ENCODE measurements at regions not wholly inside any gene's neighbourhood (a gene's known extent, or its start where the extent isn't known, plus 50 kb on each side); places are given as distances from the start of the nearest gene placed in this dataset.

- 94% methylated on average over 3 of the region's 3 CpGs for WGBS
- H3K4me3 ChIP-seq (ENCODE audit: low read length in 2 of 2): no peak overlapping the region
These were observed 389.0 kb upstream of the ALCAM start for GRCh38 chr3:104977719-104978118.

GRCh38 chr3:104982130-104982529 lies 384.6 kb upstream of the ALCAM start:
- 99% methylated on average over 1 of the region's 1 CpG for WGBS
- no peaks in the 10 kb centered on the region for H3K27me3 ChIP-seq (ENCODE audit: control insufficient read depth in 2 of 2, insufficient read depth in 1 of 2, low read length in 1 of 2)

More at GRCh38 chr3:104977719-104978118, 389.0 kb upstream of the ALCAM start:
- no peaks in the 10 kb centered on the region for H3K4me1 ChIP-seq (ENCODE audit: control insufficient read depth in 2 of 2, insufficient read depth in 2 of 2, low read length in 2 of 2)
- no peaks in the 10 kb centered on the region for H3K9me3 ChIP-seq (ENCODE audit: control insufficient read depth in 2 of 2, insufficient read depth in 1 of 2, low read length in 1 of 2)
- no peaks in the 10 kb centered on the region for H3K27me3 ChIP-seq (ENCODE audit: control insufficient read depth in 2 of 2, insufficient read depth in 1 of 2, low read length in 1 of 2)
- H3K27ac ChIP-seq (ENCODE audit: low read depth in 1 of 2, low read length in 1 of 2): no peak overlapping the region
- no peak for DNase-seq (ENCODE audit: low read depth in 6 of 9, low spot score in 9 of 9)
- no peaks in the 10 kb centered on the region for H3K36me3 ChIP-seq (ENCODE audit: control insufficient read depth in 2 of 2, insufficient read depth in 2 of 2, low read length in 1 of 2)

GRCh38 chr3:104987859-104988258 lies 378.9 kb upstream of the ALCAM start:
- 90% methylated on average over 2 of the region's 2 CpGs for WGBS
- Histone ChIP-seq H3K36me3 (ENCODE audit: control insufficient read depth in 2 of 2, insufficient read depth in 2 of 2, low read length in 1 of 2) (no peaks in the 10 kb centered on the region), H3K27me3 (ENCODE audit: control insufficient read depth in 2 of 2, insufficient read depth in 1 of 2, low read length in 1 of 2) (no peaks in the 10 kb centered on the region), H3K27ac (ENCODE audit: low read depth in 1 of 2, low read length in 1 of 2) (no peak overlapping the region), H3K4me1 (ENCODE audit: control insufficient read depth in 2 of 2, insufficient read depth in 2 of 2, low read length in 2 of 2) (no peaks in the 10 kb centered on the region), H3K4me3 (ENCODE audit: low read length in 2 of 2) (no peak overlapping the region), H3K9me3 (ENCODE audit: control insufficient read depth in 2 of 2, insufficient read depth in 1 of 2, low read length in 1 of 2) (no peaks in the 10 kb centered on the region)
- no peak for DNase-seq (ENCODE audit: low read depth in 6 of 9, low spot score in 9 of 9)

More at GRCh38 chr3:104982130-104982529, 384.6 kb upstream of the ALCAM start:
- Histone ChIP-seq H3K36me3 (ENCODE audit: control insufficient read depth in 2 of 2, insufficient read depth in 2 of 2, low read length in 1 of 2) (no peaks in the 10 kb centered on the region), H3K27ac (ENCODE audit: low read depth in 1 of 2, low read length in 1 of 2) (no peak overlapping the region), H3K9me3 (ENCODE audit: control insufficient read depth in 2 of 2, insufficient read depth in 1 of 2, low read length in 1 of 2) (no peaks in the 10 kb centered on the region), H3K4me1 (ENCODE audit: control insufficient read depth in 2 of 2, insufficient read depth in 2 of 2, low read length in 2 of 2) (no peaks in the 10 kb centered on the region), H3K4me3 (ENCODE audit: low read length in 2 of 2) (no peak overlapping the region)
- DNase-seq (ENCODE audit: low read depth in 6 of 9, low spot score in 9 of 9): no peak

DNA sequence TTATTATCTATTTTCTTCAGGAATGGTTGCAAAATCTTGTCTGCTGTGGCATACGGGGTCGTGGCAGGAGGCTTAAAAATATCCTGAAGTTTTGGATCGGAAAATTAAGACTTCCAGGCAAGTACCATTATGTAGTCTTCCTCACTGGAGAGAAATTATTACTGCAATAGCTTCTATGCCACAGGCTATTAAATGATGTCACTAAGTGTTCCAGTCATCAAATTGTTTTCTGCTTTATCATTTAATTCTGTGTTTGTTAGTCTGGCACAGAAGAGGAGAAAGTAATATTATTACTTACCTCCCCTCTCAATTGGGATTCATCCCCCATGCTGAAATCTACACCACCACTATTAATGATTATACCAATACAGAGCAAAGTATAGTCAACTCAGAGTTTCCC lies 378.2 kb upstream of the ALCAM start:
- Histone ChIP-seq H3K27me3 (ENCODE audit: control insufficient read depth in 2 of 2, insufficient read depth in 1 of 2, low read length in 1 of 2) (no peaks in the 10 kb centered on the region), H3K36me3 (ENCODE audit: control insufficient read depth in 2 of 2, insufficient read depth in 2 of 2, low read length in 1 of 2) (no peaks in the 10 kb centered on the region), H3K27ac (ENCODE audit: low read depth in 1 of 2, low read length in 1 of 2) (no peak overlapping the region), H3K4me3 (ENCODE audit: low read length in 2 of 2) (no peak overlapping the region), H3K9me3 (ENCODE audit: control insufficient read depth in 2 of 2, insufficient read depth in 1 of 2, low read length in 1 of 2) (no peaks in the 10 kb centered on the region), H3K4me1 (ENCODE audit: control insufficient read depth in 2 of 2, insufficient read depth in 2 of 2, low read length in 2 of 2) (no peaks in the 10 kb centered on the region)
- no peak for DNase-seq (ENCODE audit: low read depth in 6 of 9, low spot score in 9 of 9)
- 95% methylated on average over 3 of the region's 3 CpGs for WGBS

DNA sequence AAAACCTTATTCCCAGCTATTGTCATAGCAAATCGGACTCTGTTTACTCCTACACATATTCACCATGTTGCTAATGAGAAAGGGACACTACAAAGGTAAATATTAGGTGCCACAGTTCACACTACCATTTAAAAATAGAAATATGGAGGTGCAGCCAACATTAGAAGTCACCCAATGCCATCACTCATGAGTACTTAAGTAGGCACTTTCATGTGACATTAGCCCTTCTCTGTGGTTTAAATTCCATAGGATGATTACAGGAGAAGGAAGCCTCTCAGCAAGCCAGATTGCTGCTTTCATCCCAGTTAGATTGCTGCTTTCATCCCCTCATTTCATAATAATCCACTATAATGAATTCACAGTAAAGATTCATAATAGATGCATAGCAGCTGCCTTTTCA lies 376.8 kb upstream of the ALCAM start:
- Histone ChIP-seq H3K4me1 (ENCODE audit: control insufficient read depth in 2 of 2, insufficient read depth in 2 of 2, low read length in 2 of 2) (no peaks in the 10 kb centered on the region), H3K9me3 (ENCODE audit: control insufficient read depth in 2 of 2, insufficient read depth in 1 of 2, low read length in 1 of 2) (no peaks in the 10 kb centered on the region), H3K27me3 (ENCODE audit: control insufficient read depth in 2 of 2, insufficient read depth in 1 of 2, low read length in 1 of 2) (no peaks in the 10 kb centered on the region), H3K27ac (ENCODE audit: low read depth in 1 of 2, low read length in 1 of 2) (no peak overlapping the region), H3K36me3 (ENCODE audit: control insufficient read depth in 2 of 2, insufficient read depth in 2 of 2, low read length in 1 of 2) (no peaks in the 10 kb centered on the region), H3K4me3 (ENCODE audit: low read length in 2 of 2) (no peak overlapping the region)
- no peak for DNase-seq (ENCODE audit: low read depth in 6 of 9, low spot score in 9 of 9)
- WGBS: 91% methylated on average over 1 of the region's 1 CpG

- WGBS: 84% methylated on average over 2 of the region's 2 CpGs
- H3K9me3 ChIP-seq (ENCODE audit: control insufficient read depth in 2 of 2, insufficient read depth in 1 of 2, low read length in 1 of 2): no peaks in the 10 kb centered on the region
- no peak overlapping the region for H3K27ac ChIP-seq (ENCODE audit: low read depth in 1 of 2, low read length in 1 of 2)
- H3K36me3 ChIP-seq (ENCODE audit: control insufficient read depth in 2 of 2, insufficient read depth in 2 of 2, low read length in 1 of 2): no peaks in the 10 kb centered on the region
- H3K4me3 ChIP-seq (ENCODE audit: low read length in 2 of 2): no peak overlapping the region
- no peaks in the 10 kb centered on the region for H3K4me1 ChIP-seq (ENCODE audit: control insufficient read depth in 2 of 2, insufficient read depth in 2 of 2, low read length in 2 of 2)
- no peak for DNase-seq (ENCODE audit: low read depth in 6 of 9, low spot score in 9 of 9)
- no peaks in the 10 kb centered on the region for H3K27me3 ChIP-seq (ENCODE audit: control insufficient read depth in 2 of 2, insufficient read depth in 1 of 2, low read length in 1 of 2)
These were observed 376.0 kb upstream of the ALCAM start for GRCh38 chr3:104990758-104991157.

- H3K4me3 ChIP-seq (ENCODE audit: low read length in 2 of 2): no peak overlapping the region
- H3K9me3 ChIP-seq (ENCODE audit: control insufficient read depth in 2 of 2, insufficient read depth in 1 of 2, low read length in 1 of 2): peaks cover 0 to 13% of the 10 kb centered on the region in 2 donors
- DNase-seq (ENCODE audit: low read depth in 6 of 9, low spot score in 9 of 9): no peak
- no peaks in the 10 kb centered on the region for H3K27me3 ChIP-seq (ENCODE audit: control insufficient read depth in 2 of 2, insufficient read depth in 1 of 2, low read length in 1 of 2)
- H3K36me3 ChIP-seq (ENCODE audit: control insufficient read depth in 2 of 2, insufficient read depth in 2 of 2, low read length in 1 of 2): no peaks in the 10 kb centered on the region
- H3K27ac ChIP-seq (ENCODE audit: low read depth in 1 of 2, low read length in 1 of 2): no peak overlapping the region
- no peaks in the 10 kb centered on the region for H3K4me1 ChIP-seq (ENCODE audit: control insufficient read depth in 2 of 2, insufficient read depth in 2 of 2, low read length in 2 of 2)
- WGBS: 93% methylated on average over 3 of the region's 3 CpGs
These were observed 374.0 kb upstream of the ALCAM start for GRCh38 chr3:104992676-104993075.

GRCh38 chr3:105006164-105006563 lies 360.5 kb upstream of the ALCAM start:
- H3K27me3 ChIP-seq (ENCODE audit: control insufficient read depth in 2 of 2, insufficient read depth in 1 of 2, low read length in 1 of 2): no peaks in the 10 kb centered on the region
- H3K4me1 ChIP-seq (ENCODE audit: control insufficient read depth in 2 of 2, insufficient read depth in 2 of 2, low read length in 2 of 2): no peaks in the 10 kb centered on the region
- H3K36me3 ChIP-seq (ENCODE audit: control insufficient read depth in 2 of 2, insufficient read depth in 2 of 2, low read length in 1 of 2): no peaks in the 10 kb centered on the region
- no peak overlapping the region for H3K27ac ChIP-seq (ENCODE audit: low read depth in 1 of 2, low read length in 1 of 2)
- no peak for DNase-seq (ENCODE audit: low read depth in 6 of 9, low spot score in 9 of 9)
- no peaks in the 10 kb centered on the region for H3K9me3 ChIP-seq (ENCODE audit: control insufficient read depth in 2 of 2, insufficient read depth in 1 of 2, low read length in 1 of 2)
- no peak overlapping the region for H3K4me3 ChIP-seq (ENCODE audit: low read length in 2 of 2)

DNA sequence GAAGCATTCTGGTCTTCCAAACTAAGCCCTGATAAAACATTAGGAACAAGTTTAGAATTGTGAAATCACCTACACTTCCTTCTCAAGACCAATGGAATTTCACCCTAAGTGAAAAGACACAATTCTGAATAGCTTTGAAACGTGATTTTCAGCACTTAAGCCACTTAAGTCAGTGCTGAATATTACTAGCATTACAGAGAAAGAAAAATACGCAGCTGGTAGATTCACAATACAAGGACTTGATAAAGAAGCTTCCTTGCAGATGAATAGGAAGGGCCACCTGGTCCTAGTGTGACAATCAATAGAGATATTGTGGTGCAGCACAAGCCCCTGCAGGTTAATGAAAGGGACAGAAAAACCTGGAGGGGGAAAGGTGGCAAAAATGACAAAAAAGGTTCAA lies 353.1 kb upstream of the ALCAM start:
- no peaks in the 10 kb centered on the region for H3K36me3 ChIP-seq (ENCODE audit: control insufficient read depth in 2 of 2, insufficient read depth in 2 of 2, low read length in 1 of 2)
- H3K4me1 ChIP-seq (ENCODE audit: control insufficient read depth in 2 of 2, insufficient read depth in 2 of 2, low read length in 2 of 2): no peaks in the 10 kb centered on the region
- no peak overlapping the region for H3K4me3 ChIP-seq (ENCODE audit: low read length in 2 of 2)
- DNase-seq (ENCODE audit: low read depth in 6 of 9, low spot score in 9 of 9): no peak
- 61% methylated on average over 2 of the region's 2 CpGs for WGBS
- H3K9me3 ChIP-seq (ENCODE audit: control insufficient read depth in 2 of 2, insufficient read depth in 1 of 2, low read length in 1 of 2): no peaks in the 10 kb centered on the region
- H3K27me3 ChIP-seq (ENCODE audit: control insufficient read depth in 2 of 2, insufficient read depth in 1 of 2, low read length in 1 of 2): no peaks in the 10 kb centered on the region
- H3K27ac ChIP-seq (ENCODE audit: low read depth in 1 of 2, low read length in 1 of 2): no peak overlapping the region

DNA sequence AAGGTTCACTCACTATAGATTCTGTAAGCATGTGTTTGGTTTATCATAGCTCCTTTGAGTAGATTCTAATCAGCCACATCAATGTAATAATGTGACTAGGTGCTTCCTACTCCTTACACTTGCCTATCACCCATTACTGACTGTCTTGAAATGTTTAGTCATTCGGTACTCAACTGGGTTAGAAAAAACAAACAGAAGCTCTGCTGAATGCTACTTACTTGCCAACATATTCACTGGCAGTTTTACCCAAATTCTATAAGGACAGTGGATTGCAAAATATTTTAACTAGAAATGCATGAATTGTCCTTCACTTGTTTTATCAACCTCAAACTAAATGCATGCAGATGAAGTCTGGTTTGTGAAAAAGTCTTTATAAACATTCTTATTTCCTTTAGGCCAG lies 352.1 kb upstream of the ALCAM start:
- 89% methylated on average over 1 of the region's 1 CpG for WGBS
- no peaks in the 10 kb centered on the region for H3K36me3 ChIP-seq (ENCODE audit: control insufficient read depth in 2 of 2, insufficient read depth in 2 of 2, low read length in 1 of 2)
- no peak overlapping the region for H3K4me3 ChIP-seq (ENCODE audit: low read length in 2 of 2)
- no peak for DNase-seq (ENCODE audit: low read depth in 6 of 9, low spot score in 9 of 9)
- H3K9me3 ChIP-seq (ENCODE audit: control insufficient read depth in 2 of 2, insufficient read depth in 1 of 2, low read length in 1 of 2): peaks cover 0 to 4% of the 10 kb centered on the region in 2 donors
- H3K27ac ChIP-seq (ENCODE audit: low read depth in 1 of 2, low read length in 1 of 2): no peak overlapping the region
- H3K27me3 ChIP-seq (ENCODE audit: control insufficient read depth in 2 of 2, insufficient read depth in 1 of 2, low read length in 1 of 2): no peaks in the 10 kb centered on the region
- no peaks in the 10 kb centered on the region for H3K4me1 ChIP-seq (ENCODE audit: control insufficient read depth in 2 of 2, insufficient read depth in 2 of 2, low read length in 2 of 2)
